ENCODE measurements at regions not wholly inside any gene's neighbourhood (a gene's known extent, or its start where the extent isn't known, plus 50 kb on each side); places are given as distances from the start of the nearest gene placed in this dataset.

DNA sequence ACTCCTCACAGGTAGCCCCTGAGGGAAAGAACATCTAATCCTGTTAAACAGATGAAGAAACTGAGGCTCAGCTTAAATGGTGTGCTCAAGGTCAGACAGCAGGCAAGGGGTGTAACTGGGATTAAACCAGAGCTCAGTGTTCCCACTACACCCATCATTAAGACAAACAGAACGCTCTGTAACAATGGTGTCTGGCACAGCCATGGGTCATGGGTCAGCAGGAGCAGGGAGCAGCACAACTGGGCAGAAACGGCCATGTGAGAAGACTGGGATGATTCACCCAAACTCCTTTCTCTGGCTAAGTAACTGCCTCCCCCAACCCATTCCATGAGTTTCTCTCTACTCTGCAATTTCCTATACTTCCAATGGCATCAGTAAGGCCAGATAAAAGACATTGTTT lies 85.5 kb upstream of the PDE1C start:
- TF ChIP-seq YY1 (IDR thresholded peaks at IDR 0.05; ENCODE audit: low read depth): no peak
- TF ChIP-seq, protein P1, sequence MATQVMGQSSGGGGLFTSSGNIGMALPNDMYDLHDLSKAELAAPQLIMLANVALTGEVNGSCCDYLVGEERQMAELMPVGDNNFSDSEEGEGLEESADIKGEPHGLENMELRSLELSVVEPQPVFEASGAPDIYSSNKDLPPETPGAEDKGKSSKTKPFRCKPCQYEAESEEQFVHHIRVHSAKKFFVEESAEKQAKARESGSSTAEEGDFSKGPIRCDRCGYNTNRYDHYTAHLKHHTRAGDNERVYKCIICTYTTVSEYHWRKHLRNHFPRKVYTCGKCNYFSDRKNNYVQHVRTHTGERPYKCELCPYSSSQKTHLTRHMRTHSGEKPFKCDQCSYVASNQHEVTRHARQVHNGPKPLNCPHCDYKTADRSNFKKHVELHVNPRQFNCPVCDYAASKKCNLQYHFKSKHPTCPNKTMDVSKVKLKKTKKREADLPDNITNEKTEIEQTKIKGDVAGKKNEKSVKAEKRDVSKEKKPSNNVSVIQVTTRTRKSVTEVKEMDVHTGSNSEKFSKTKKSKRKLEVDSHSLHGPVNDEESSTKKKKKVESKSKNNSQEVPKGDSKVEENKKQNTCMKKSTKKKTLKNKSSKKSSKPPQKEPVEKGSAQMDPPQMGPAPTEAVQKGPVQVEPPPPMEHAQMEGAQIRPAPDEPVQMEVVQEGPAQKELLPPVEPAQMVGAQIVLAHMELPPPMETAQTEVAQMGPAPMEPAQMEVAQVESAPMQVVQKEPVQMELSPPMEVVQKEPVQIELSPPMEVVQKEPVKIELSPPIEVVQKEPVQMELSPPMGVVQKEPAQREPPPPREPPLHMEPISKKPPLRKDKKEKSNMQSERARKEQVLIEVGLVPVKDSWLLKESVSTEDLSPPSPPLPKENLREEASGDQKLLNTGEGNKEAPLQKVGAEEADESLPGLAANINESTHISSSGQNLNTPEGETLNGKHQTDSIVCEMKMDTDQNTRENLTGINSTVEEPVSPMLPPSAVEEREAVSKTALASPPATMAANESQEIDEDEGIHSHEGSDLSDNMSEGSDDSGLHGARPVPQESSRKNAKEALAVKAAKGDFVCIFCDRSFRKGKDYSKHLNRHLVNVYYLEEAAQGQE (IDR thresholded peaks at IDR 0.05; ENCODE audit: low read depth): no peak
- TF ChIP-seq EGR1 (IDR thresholded peaks at IDR 0.05): no peak
- no peak for TF ChIP-seq TAF1 (IDR thresholded peaks at IDR 0.05; ENCODE audit: low read depth)
- TF ChIP-seq CEBPB (IDR thresholded peaks at IDR 0.05): no peak
- TF ChIP-seq, protein P2, sequence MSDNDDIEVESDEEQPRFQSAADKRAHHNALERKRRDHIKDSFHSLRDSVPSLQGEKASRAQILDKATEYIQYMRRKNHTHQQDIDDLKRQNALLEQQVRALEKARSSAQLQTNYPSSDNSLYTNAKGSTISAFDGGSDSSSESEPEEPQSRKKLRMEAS (IDR thresholded peaks at IDR 0.05): no peak
- TF ChIP-seq ZBTB7A (IDR thresholded peaks at IDR 0.05; ENCODE audit: low read depth): no peak
- no peak for TF ChIP-seq CREB1 (IDR thresholded peaks at IDR 0.05; ENCODE audit: low read depth)
- TF ChIP-seq NFIC (IDR thresholded peaks at IDR 0.05): no peak
- no peak for TF ChIP-seq TEAD4 (IDR thresholded peaks at IDR 0.05)
- TF ChIP-seq EP300 (IDR thresholded peaks at IDR 0.05; ENCODE audit: borderline replicate concordance): no peak
- TF ChIP-seq, protein P3, sequence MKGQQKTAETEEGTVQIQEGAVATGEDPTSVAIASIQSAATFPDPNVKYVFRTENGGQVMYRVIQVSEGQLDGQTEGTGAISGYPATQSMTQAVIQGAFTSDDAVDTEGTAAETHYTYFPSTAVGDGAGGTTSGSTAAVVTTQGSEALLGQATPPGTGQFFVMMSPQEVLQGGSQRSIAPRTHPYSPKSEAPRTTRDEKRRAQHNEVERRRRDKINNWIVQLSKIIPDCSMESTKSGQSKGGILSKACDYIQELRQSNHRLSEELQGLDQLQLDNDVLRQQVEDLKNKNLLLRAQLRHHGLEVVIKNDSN (IDR thresholded peaks at IDR 0.05): no peak

Measured in Ishikawa (cell line).